ENCODE measurements at regions not wholly inside any gene's neighbourhood (a gene's known extent, or its start where the extent isn't known, plus 50 kb on each side); places are given as distances from the start of the nearest gene placed in this dataset.

DNA sequence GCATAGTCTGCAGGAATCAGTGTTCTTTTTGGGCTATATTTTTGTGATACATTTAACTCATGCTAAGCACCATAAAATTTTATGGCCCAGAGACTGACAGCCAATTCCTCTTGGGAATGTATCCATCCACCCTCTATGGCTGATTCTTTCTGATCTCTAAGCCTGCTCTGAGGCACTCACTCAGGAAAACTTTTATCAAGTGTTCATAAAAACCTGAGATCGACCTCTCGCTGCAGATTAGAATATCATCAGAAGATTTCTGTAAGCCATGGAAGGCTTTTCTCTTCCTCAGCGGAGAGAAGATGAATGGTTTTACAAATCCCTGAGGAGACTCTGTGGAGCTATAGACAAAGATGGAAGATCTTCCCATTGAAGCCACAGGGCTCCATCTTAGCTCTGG, 489.8 kb upstream of the GHITM start:
- H3K18ac ChIP-seq (ENCODE audit: low read length): no peak overlapping the region
- no peaks in the 10 kb centered on the region for H3K79me1 ChIP-seq (ENCODE audit: low read length)
- H2AK5ac ChIP-seq (ENCODE audit: low read length): no peak overlapping the region
- H3K27ac ChIP-seq (ENCODE audit: low read depth, low read length): no peak overlapping the region
- no peak overlapping the region for H3K9ac ChIP-seq (ENCODE audit: low read length)
- H2AFZ ChIP-seq (ENCODE audit: insufficient read depth, low read length, poor library complexity): no peak overlapping the region
- no peak overlapping the region for H3K14ac ChIP-seq (ENCODE audit: low read length)
- no peak for DNase-seq
- H4K8ac ChIP-seq (ENCODE audit: low read depth, low read length): no peak overlapping the region
- no peak overlapping the region for H4K12ac ChIP-seq (ENCODE audit: low read depth, low read length)
- no peaks in the 10 kb centered on the region for H3K36me3 ChIP-seq (ENCODE audit: control insufficient read depth in 1 of 2, insufficient read depth in 2 of 2, low read length in 2 of 2)
- no peaks in the 10 kb centered on the region for H3K27me3 ChIP-seq (ENCODE audit: insufficient read depth, low read length)
- no peak overlapping the region for H4K91ac ChIP-seq (ENCODE audit: low read depth, low read length)
- H3K4me2 ChIP-seq (ENCODE audit: low read length): no peak overlapping the region
- H2BK120ac ChIP-seq (ENCODE audit: insufficient read depth, low read length, poor library complexity): no peak overlapping the region
- H2BK5ac ChIP-seq (ENCODE audit: low read depth, low read length, poor library complexity): no peak overlapping the region
- H3K23ac ChIP-seq (ENCODE audit: low read length): no peak overlapping the region
- H3K4me3 ChIP-seq (ENCODE audit: low read depth, low read length): no peak overlapping the region
- H2BK12ac ChIP-seq (ENCODE audit: low read length): no peak overlapping the region
- no peak overlapping the region for H3K4ac ChIP-seq (ENCODE audit: low read depth, low read length)
- no CpG with 5 or more reads among the region's 3 CpGs for WGBS (ENCODE audit: extremely low coverage, insufficient coverage, insufficient read length)
- no peaks in the 10 kb centered on the region for H3K79me2 ChIP-seq (ENCODE audit: control insufficient read depth, insufficient read depth, low read length, poor library complexity)
- no peaks in the 10 kb centered on the region for H3K4me1 ChIP-seq (ENCODE audit: control insufficient read depth in 1 of 2, insufficient read depth in 2 of 2, low read length in 2 of 2)
- no peaks in the 10 kb centered on the region for H3K9me3 ChIP-seq (ENCODE audit: insufficient read depth, low read depth, low read length)

GRCh38 chr10:83654689-83655088, 484.6 kb upstream of the GHITM start:
- Histone ChIP-seq H2BK120ac (ENCODE audit: insufficient read depth, low read length, poor library complexity) (no peak overlapping the region), H2AFZ (ENCODE audit: insufficient read depth, low read length, poor library complexity) (no peak overlapping the region), H3K9ac (ENCODE audit: low read length) (no peak overlapping the region), H2BK12ac (ENCODE audit: low read length) (no peak overlapping the region), H3K27me3 (ENCODE audit: insufficient read depth, low read length) (no peaks in the 10 kb centered on the region), H3K9me3 (ENCODE audit: insufficient read depth, low read depth, low read length) (no peaks in the 10 kb centered on the region), H3K4me3 (ENCODE audit: low read depth, low read length) (no peak overlapping the region), H4K8ac (ENCODE audit: low read depth, low read length) (no peak overlapping the region), H2BK5ac (ENCODE audit: low read depth, low read length, poor library complexity) (no peak overlapping the region), H3K79me2 (ENCODE audit: control insufficient read depth, insufficient read depth, low read length, poor library complexity) (no peaks in the 10 kb centered on the region), H3K4ac (ENCODE audit: low read depth, low read length) (no peak overlapping the region), H3K27ac (ENCODE audit: low read depth, low read length) (no peak overlapping the region), H4K12ac (ENCODE audit: low read depth, low read length) (no peak overlapping the region), H3K79me1 (ENCODE audit: low read length) (no peaks in the 10 kb centered on the region), H4K91ac (ENCODE audit: low read depth, low read length) (no peak overlapping the region), H3K4me2 (ENCODE audit: low read length) (no peak overlapping the region), H3K36me3 (ENCODE audit: control insufficient read depth in 1 of 2, insufficient read depth in 2 of 2, low read length in 2 of 2) (no peaks in the 10 kb centered on the region), H3K14ac (ENCODE audit: low read length) (no peak overlapping the region), H2AK5ac (ENCODE audit: low read length) (no peak overlapping the region), H3K23ac (ENCODE audit: low read length) (no peak overlapping the region), H3K18ac (ENCODE audit: low read length) (no peak overlapping the region), H3K4me1 (ENCODE audit: control insufficient read depth in 1 of 2, insufficient read depth in 2 of 2, low read length in 2 of 2) (no peaks in the 10 kb centered on the region)
- no CpG with 5 or more reads among the region's 2 CpGs for WGBS (ENCODE audit: extremely low coverage, insufficient coverage, insufficient read length)
- no peak for DNase-seq

GRCh38 chr10:83656924-83657323, 482.4 kb upstream of the GHITM start:
- Histone ChIP-seq H4K12ac (ENCODE audit: low read depth, low read length) (no peak overlapping the region), H3K9me3 (ENCODE audit: insufficient read depth, low read depth, low read length) (no peaks in the 10 kb centered on the region), H2BK5ac (ENCODE audit: low read depth, low read length, poor library complexity) (no peak overlapping the region), H3K4me3 (ENCODE audit: low read depth, low read length) (no peak overlapping the region), H2BK120ac (ENCODE audit: insufficient read depth, low read length, poor library complexity) (no peak overlapping the region), H4K91ac (ENCODE audit: low read depth, low read length) (no peak overlapping the region), H3K27ac (ENCODE audit: low read depth, low read length) (no peak overlapping the region), H3K4me2 (ENCODE audit: low read length) (no peak overlapping the region), H3K27me3 (ENCODE audit: insufficient read depth, low read length) (no peaks in the 10 kb centered on the region), H3K9ac (ENCODE audit: low read length) (no peak overlapping the region), H4K8ac (ENCODE audit: low read depth, low read length) (no peak overlapping the region), H3K18ac (ENCODE audit: low read length) (no peak overlapping the region), H3K79me2 (ENCODE audit: control insufficient read depth, insufficient read depth, low read length, poor library complexity) (no peaks in the 10 kb centered on the region), H3K4ac (ENCODE audit: low read depth, low read length) (no peak overlapping the region), H3K36me3 (ENCODE audit: control insufficient read depth in 1 of 2, insufficient read depth in 2 of 2, low read length in 2 of 2) (no peaks in the 10 kb centered on the region), H3K23ac (ENCODE audit: low read length) (no peak overlapping the region), H2BK12ac (ENCODE audit: low read length) (no peak overlapping the region), H2AFZ (ENCODE audit: insufficient read depth, low read length, poor library complexity) (no peak overlapping the region), H3K79me1 (ENCODE audit: low read length) (no peaks in the 10 kb centered on the region), H2AK5ac (ENCODE audit: low read length) (no peak overlapping the region), H3K4me1 (ENCODE audit: control insufficient read depth in 1 of 2, insufficient read depth in 2 of 2, low read length in 2 of 2) (no peaks in the 10 kb centered on the region), H3K14ac (ENCODE audit: low read length) (no peak overlapping the region)
- no peak for DNase-seq

- H3K23ac ChIP-seq (ENCODE audit: low read length): no peak overlapping the region
- no peak overlapping the region for H2BK120ac ChIP-seq (ENCODE audit: insufficient read depth, low read length, poor library complexity)
- no peaks in the 10 kb centered on the region for H3K4me1 ChIP-seq (ENCODE audit: control insufficient read depth in 1 of 2, insufficient read depth in 2 of 2, low read length in 2 of 2)
- H3K27ac ChIP-seq (ENCODE audit: low read depth, low read length): no peak overlapping the region
- no peak overlapping the region for H3K4me2 ChIP-seq (ENCODE audit: low read length)
- H3K4me3 ChIP-seq (ENCODE audit: low read depth, low read length): no peak overlapping the region
- H2BK12ac ChIP-seq (ENCODE audit: low read length): no peak overlapping the region
- no peak overlapping the region for H3K18ac ChIP-seq (ENCODE audit: low read length)
- no peaks in the 10 kb centered on the region for H3K36me3 ChIP-seq (ENCODE audit: control insufficient read depth in 1 of 2, insufficient read depth in 2 of 2, low read length in 2 of 2)
- no peak overlapping the region for H2AFZ ChIP-seq (ENCODE audit: insufficient read depth, low read length, poor library complexity)
- no peak overlapping the region for H3K9ac ChIP-seq (ENCODE audit: low read length)
- H2AK5ac ChIP-seq (ENCODE audit: low read length): no peak overlapping the region
- no peak overlapping the region for H2BK5ac ChIP-seq (ENCODE audit: low read depth, low read length, poor library complexity)
- H3K4ac ChIP-seq (ENCODE audit: low read depth, low read length): no peak overlapping the region
- no peaks in the 10 kb centered on the region for H3K79me2 ChIP-seq (ENCODE audit: control insufficient read depth, insufficient read depth, low read length, poor library complexity)
- no peak overlapping the region for H4K8ac ChIP-seq (ENCODE audit: low read depth, low read length)
- H4K91ac ChIP-seq (ENCODE audit: low read depth, low read length): no peak overlapping the region
- H4K12ac ChIP-seq (ENCODE audit: low read depth, low read length): no peak overlapping the region
- no peaks in the 10 kb centered on the region for H3K27me3 ChIP-seq (ENCODE audit: insufficient read depth, low read length)
- DNase-seq: no peak
- H3K9me3 ChIP-seq (ENCODE audit: insufficient read depth, low read depth, low read length): no peaks in the 10 kb centered on the region
- H3K79me1 ChIP-seq (ENCODE audit: low read length): no peaks in the 10 kb centered on the region
- H3K14ac ChIP-seq (ENCODE audit: low read length): no peak overlapping the region
Observed at GRCh38 chr10:83657487-83657886, 481.8 kb upstream of the GHITM start.

GRCh38 chr10:83663918-83664317, 475.4 kb upstream of the GHITM start:
- Histone ChIP-seq H2AK5ac (ENCODE audit: low read length) (no peak overlapping the region), H2BK5ac (ENCODE audit: low read depth, low read length, poor library complexity) (no peak overlapping the region), H2BK120ac (ENCODE audit: insufficient read depth, low read length, poor library complexity) (no peak overlapping the region), H3K9ac (ENCODE audit: low read length) (no peak overlapping the region), H3K36me3 (ENCODE audit: control insufficient read depth in 1 of 2, insufficient read depth in 2 of 2, low read length in 2 of 2) (no peaks in the 10 kb centered on the region), H2AFZ (ENCODE audit: insufficient read depth, low read length, poor library complexity) (no peak overlapping the region), H2BK12ac (ENCODE audit: low read length) (no peak overlapping the region), H3K4me1 (ENCODE audit: control insufficient read depth in 1 of 2, insufficient read depth in 2 of 2, low read length in 2 of 2) (no peaks in the 10 kb centered on the region), H3K4me3 (ENCODE audit: low read depth, low read length) (no peak overlapping the region), H3K4me2 (ENCODE audit: low read length) (no peak overlapping the region), H3K27ac (ENCODE audit: low read depth, low read length) (no peak overlapping the region), H3K18ac (ENCODE audit: low read length) (no peak overlapping the region), H4K91ac (ENCODE audit: low read depth, low read length) (no peak overlapping the region), H3K9me3 (ENCODE audit: insufficient read depth, low read depth, low read length) (no peaks in the 10 kb centered on the region), H3K23ac (ENCODE audit: low read length) (no peak overlapping the region), H3K79me1 (ENCODE audit: low read length) (no peaks in the 10 kb centered on the region), H3K27me3 (ENCODE audit: insufficient read depth, low read length) (no peaks in the 10 kb centered on the region), H3K4ac (ENCODE audit: low read depth, low read length) (no peak overlapping the region), H4K8ac (ENCODE audit: low read depth, low read length) (no peak overlapping the region), H4K12ac (ENCODE audit: low read depth, low read length) (no peak overlapping the region), H3K79me2 (ENCODE audit: control insufficient read depth, insufficient read depth, low read length, poor library complexity) (no peaks in the 10 kb centered on the region), H3K14ac (ENCODE audit: low read length) (no peak overlapping the region)
- no CpG with 5 or more reads among the region's 3 CpGs for WGBS (ENCODE audit: extremely low coverage, insufficient coverage, insufficient read length)
- no peak for DNase-seq
